Stomach (tissue), 4 donors: ENCODE measurements at regions not wholly inside any gene's neighbourhood (a gene's known extent, or its start where the extent isn't known, plus 50 kb on each side); places are given as distances from the start of the nearest gene placed in this dataset.

Experiments
- POLR2A ChIP-seq, 4 donors: fragments of 450-650 bp; IDR thresholded peaks; one replicate each; pipeline ENCODE4 v1.6.1; 2016; ENCODE audit warnings: antibody characterized with exemption in 4 of 4, control low read depth in 2 of 4, mild to moderate bottlenecking in 1 of 4, moderate library complexity in 1 of 4
- POLR2AphosphoS5 ChIP-seq, 3 donors: sonication (generic); formaldehyde crosslinking; IDR thresholded peaks; one replicate each; pipeline ENCODE4 v1.6.1; 2016; ENCODE audit warnings: antibody characterized with exemption in 3 of 3
- TF ChIP-seq, protein P1 (sequence below), 7 experiments: fragments of 450-650 bp in 4 of 7; fragments of 200-600 bp in 3 of 7; sonication (generic) in 3 of 7; IDR thresholded peaks; one replicate each; pipeline ENCODE4 v1.5.1; 2016 to 2019; ENCODE audit warnings: antibody characterized with exemption in 7 of 7, control low read depth in 2 of 7, mild to moderate bottlenecking in 1 of 7

DNA sequence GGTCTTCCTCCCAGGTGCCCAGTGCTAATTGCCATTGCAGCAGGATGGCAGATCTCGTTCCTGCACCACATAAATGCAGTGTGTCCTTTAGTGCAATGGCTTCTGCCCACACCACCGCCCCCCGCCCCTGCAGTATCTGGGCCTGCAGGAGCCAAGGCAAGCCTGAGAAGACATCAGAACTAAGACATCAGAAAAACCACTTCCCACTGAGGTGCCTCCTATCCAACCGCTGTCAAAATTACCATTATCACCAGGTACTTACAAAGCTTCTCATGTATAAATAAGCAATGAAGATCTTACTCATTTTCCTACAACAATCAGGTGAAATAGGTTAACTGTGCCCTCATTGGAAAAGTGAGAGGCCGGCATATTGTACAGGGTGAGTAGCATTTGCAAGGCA lies 228.8 kb downstream of the FBXO15 start:
- TF ChIP-seq, protein P1, sequence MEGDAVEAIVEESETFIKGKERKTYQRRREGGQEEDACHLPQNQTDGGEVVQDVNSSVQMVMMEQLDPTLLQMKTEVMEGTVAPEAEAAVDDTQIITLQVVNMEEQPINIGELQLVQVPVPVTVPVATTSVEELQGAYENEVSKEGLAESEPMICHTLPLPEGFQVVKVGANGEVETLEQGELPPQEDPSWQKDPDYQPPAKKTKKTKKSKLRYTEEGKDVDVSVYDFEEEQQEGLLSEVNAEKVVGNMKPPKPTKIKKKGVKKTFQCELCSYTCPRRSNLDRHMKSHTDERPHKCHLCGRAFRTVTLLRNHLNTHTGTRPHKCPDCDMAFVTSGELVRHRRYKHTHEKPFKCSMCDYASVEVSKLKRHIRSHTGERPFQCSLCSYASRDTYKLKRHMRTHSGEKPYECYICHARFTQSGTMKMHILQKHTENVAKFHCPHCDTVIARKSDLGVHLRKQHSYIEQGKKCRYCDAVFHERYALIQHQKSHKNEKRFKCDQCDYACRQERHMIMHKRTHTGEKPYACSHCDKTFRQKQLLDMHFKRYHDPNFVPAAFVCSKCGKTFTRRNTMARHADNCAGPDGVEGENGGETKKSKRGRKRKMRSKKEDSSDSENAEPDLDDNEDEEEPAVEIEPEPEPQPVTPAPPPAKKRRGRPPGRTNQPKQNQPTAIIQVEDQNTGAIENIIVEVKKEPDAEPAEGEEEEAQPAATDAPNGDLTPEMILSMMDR (IDR thresholded peaks at IDR 0.05): no peak
- no peak for TF ChIP-seq POLR2A (IDR thresholded peaks at IDR 0.05)
- no peak for TF ChIP-seq POLR2AphosphoS5 (IDR thresholded peaks at IDR 0.05)
